MG63 (cell line): ENCODE measurements at regions not wholly inside any gene's neighbourhood (a gene's known extent, or its start where the extent isn't known, plus 50 kb on each side); places are given as distances from the start of the nearest gene placed in this dataset.

ENCODE experiments used
- DNase-seq: peaks from one replicate; pipeline ENCODE4 v3.0.0-alpha.2; 2020
- H3K27me3 ChIP-seq: fragments of 250-450 bp; sonication (Bioruptor Pico); 2 replicates; pipeline ENCODE4 v1.5.1; 2020; ENCODE audit warnings: mild to moderate bottlenecking, moderate library complexity
- H3K36me3 ChIP-seq: fragments of 250-450 bp; sonication (Bioruptor Pico); 2 replicates; pipeline ENCODE4 v1.5.1; 2020; ENCODE audit warnings: mild to moderate bottlenecking, moderate library complexity
- H3K4me3 ChIP-seq: fragments of 250-450 bp; sonication (Bioruptor Pico); 2 replicates; pipeline ENCODE4 v1.5.1; 2020; ENCODE audit warnings: mild to moderate bottlenecking, moderate library complexity
- H3K9me3 ChIP-seq: fragments of 250-450 bp; sonication (Bioruptor Pico); 2 replicates; pipeline ENCODE4 v1.5.1; 2020; ENCODE audit warnings: mild to moderate bottlenecking, moderate library complexity

GRCh38 chr14:99093532-99094517, 178.2 kb downstream of the BCL11B start:
- no peak for DNase-seq
- no peaks in the 10 kb centered on the region for H3K36me3 ChIP-seq
- H3K4me3 ChIP-seq: no peak overlapping the region
- no peaks in the 10 kb centered on the region for H3K9me3 ChIP-seq
- H3K27me3 ChIP-seq: no peaks in the 10 kb centered on the region

- no peaks in the 10 kb centered on the region for H3K27me3 ChIP-seq
- no peaks in the 10 kb centered on the region for H3K9me3 ChIP-seq
- DNase-seq: no peak
- H3K4me3 ChIP-seq: no peak overlapping the region
- no peaks in the 10 kb centered on the region for H3K36me3 ChIP-seq
These were observed 177.1 kb downstream of the BCL11B start for GRCh38 chr14:99094901-99095300.

DNA sequence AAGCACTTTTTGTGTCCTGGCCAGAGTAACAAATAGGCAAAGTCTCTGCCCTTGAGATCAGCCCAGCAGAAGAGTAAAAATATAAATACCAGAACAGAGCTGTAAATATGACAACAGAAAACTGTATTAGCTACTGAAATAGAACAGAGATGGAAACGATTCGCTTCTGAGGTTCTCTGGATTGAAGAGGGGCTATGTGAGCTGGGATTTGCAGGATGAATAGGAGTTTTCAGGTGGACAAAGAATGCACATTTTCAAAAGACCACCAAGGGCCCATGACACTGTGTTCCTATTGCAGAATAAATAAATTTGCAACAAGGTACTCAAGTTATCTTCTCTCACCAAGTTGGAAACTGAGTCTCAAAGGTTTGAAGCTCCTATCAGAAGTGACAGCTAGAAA, 176.6 kb downstream of the BCL11B start:
- Histone ChIP-seq H3K4me3 (no peak overlapping the region), H3K27me3 (no peaks in the 10 kb centered on the region), H3K36me3 (no peaks in the 10 kb centered on the region), H3K9me3 (no peaks in the 10 kb centered on the region)
- DNase-seq: no peak

GRCh38 chr14:99098199-99098598, 173.8 kb downstream of the BCL11B start:
- Histone ChIP-seq H3K4me3 (no peak overlapping the region), H3K36me3 (no peaks in the 10 kb centered on the region), H3K9me3 (no peaks in the 10 kb centered on the region), H3K27me3 (no peaks in the 10 kb centered on the region)
- no peak for DNase-seq

DNA sequence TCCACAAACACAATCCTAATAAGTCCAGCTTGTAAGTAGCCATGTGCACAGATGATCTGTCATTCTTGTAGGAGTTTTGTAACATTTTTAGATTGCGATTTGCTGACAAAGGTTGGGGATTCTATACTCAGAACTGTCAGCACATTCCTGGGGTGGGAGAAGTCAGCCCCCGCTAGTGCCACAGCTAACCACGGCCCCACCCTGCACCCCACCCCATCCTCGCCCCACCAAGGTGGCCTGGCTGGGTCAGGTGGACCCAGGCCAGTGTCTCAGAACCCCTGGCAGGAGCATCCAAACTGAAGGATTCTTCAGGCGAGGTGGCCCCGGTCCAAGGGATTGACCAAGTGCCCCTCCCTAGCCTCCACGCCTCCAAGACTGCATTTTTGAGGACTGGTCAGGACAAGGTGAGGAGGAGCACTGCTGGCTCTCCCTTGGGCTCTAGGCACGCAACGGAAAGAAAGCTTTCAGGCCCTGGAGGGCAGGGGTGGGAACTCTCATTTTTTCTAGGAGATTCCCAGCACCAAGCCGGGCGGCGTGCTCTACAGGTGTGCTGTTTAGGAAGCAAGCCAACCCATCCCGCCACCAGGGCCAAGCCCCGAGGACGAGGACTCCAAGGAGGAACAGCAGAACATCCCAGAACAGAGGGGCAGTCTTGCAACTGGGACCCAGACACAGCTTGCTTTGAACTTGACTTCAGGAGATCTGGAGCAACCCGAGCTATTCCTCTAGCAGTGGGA, 172.8 kb downstream of the BCL11B start:
- DNase-seq: no peak
- H3K27me3 ChIP-seq: no peaks in the 10 kb centered on the region
- H3K9me3 ChIP-seq: no peaks in the 10 kb centered on the region
- H3K36me3 ChIP-seq: no peaks in the 10 kb centered on the region
- H3K4me3 ChIP-seq: no peak overlapping the region

DNA sequence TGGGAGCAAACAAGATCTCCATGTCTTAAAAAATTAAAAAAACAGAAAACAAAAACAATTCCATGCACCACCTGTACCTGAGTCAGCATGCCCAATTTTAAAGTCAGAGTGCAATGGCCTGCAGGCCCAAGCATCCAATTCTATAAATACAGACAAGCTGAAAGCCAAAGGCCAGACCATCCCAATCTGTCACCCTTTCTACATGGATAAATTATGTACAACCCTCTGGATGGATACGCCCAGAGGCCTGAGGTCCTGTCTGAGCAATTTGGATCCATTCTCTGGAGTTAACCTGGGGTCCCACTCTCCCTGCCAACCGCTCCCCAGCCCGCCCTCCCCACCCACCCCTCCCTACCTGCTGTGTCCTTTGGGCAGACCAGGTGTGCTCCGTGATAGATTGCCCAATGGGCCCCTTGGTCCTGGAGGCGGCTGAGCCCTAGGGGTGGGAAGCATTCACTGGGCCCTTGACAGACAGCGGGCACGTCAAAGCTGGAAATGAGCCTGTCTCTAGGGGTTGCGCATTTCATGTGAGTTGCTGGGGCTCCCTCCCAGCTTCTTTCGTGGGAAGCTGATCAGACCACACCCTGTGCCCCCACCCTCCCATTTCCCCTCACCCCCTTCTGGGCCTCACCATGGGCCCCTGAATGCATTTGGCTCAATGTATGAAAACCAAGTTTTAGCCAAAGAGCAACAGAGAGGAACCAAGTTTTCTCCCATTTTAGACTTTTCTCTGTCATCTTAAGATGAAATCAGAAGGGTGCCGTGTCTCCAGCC, 171.3 kb downstream of the BCL11B start:
- Histone ChIP-seq H3K9me3 (no peaks in the 10 kb centered on the region), H3K27me3 (no peaks in the 10 kb centered on the region), H3K4me3 (no peak overlapping the region), H3K36me3 (no peaks in the 10 kb centered on the region)
- no peak for DNase-seq

GRCh38 chr14:99101855-99102461, 170.0 kb downstream of the BCL11B start:
- no peak for DNase-seq
- Histone ChIP-seq H3K9me3 (no peaks in the 10 kb centered on the region), H3K36me3 (no peaks in the 10 kb centered on the region), H3K4me3 (no peak overlapping the region), H3K27me3 (no peaks in the 10 kb centered on the region)

DNA sequence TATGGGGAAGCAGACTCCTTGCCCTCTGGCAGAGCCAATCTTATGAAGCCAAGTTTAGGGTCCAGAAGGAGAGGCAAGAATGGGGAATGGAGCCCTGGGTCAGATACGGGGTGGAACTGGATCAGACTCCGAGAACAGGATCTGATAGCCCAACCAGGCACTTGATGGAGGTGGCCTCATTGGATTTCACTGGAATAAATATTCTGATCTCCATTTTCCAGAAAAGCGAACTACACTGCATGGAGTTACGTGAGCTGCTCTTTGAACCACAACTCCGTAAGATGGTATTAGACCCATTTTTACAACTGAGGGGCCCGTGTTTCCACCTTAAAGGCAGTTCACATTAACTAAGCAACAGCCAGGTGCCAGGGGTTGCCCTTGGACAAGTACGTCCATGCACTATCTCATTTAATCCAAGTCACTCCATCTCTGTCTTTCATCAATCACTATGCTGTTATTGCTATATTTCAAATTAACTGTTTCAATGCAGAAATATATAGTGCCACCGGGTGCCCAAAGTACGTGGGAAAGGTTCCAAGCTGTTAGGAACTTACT, 155.2 kb downstream of the BCL11B start:
- Histone ChIP-seq H3K9me3 (no peaks in the 10 kb centered on the region), H3K27me3 (no peaks in the 10 kb centered on the region), H3K4me3 (no peak overlapping the region), H3K36me3 (no peaks in the 10 kb centered on the region)
- DNase-seq: no peak

- no peaks in the 10 kb centered on the region for H3K9me3 ChIP-seq
- no peak overlapping the region for H3K4me3 ChIP-seq
- no peaks in the 10 kb centered on the region for H3K36me3 ChIP-seq
- DNase-seq: no peak
- H3K27me3 ChIP-seq: no peaks in the 10 kb centered on the region
These were observed 154.3 kb downstream of the BCL11B start for GRCh38 chr14:99117671-99118045.

- H3K36me3 ChIP-seq: no peaks in the 10 kb centered on the region
- no peak for DNase-seq
These were observed 153.8 kb downstream of the BCL11B start for GRCh38 chr14:99118046-99118721.

DNA sequence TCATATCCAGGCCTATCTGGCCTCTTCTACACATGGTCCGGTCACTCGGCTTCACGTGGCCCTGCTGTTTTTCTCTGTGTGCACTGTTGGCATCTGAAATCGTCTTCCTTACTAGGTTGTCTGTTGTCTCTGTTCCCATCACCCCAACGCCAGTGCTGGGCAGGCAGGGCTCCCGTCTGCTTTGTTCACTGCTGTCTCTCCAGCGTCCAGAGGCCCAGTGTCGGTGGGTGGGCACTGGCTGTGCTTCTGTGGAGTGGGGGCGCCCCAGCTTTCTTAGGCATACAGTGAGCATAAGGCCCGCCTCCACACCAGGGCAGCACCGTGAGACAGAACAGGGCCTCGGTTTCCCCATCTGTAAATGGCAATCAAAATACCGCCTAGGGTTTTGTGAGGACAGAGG, 153.1 kb downstream of the BCL11B start:
- no peaks in the 10 kb centered on the region for H3K36me3 ChIP-seq
- H3K27me3 ChIP-seq: no peaks in the 10 kb centered on the region
- H3K4me3 ChIP-seq: no peak overlapping the region
- H3K9me3 ChIP-seq: no peaks in the 10 kb centered on the region
- DNase-seq: no peak

More at GRCh38 chr14:99118046-99118721, 153.8 kb downstream of the BCL11B start:
- no peaks in the 10 kb centered on the region for H3K27me3 ChIP-seq
- no peaks in the 10 kb centered on the region for H3K9me3 ChIP-seq
- H3K4me3 ChIP-seq: no peak overlapping the region
